Keratinocyte (primary cell): ENCODE measurements at regions not wholly inside any gene's neighbourhood (a gene's known extent, or its start where the extent isn't known, plus 50 kb on each side); places are given as distances from the start of the nearest gene placed in this dataset.

Source experiments
- DNase-seq: peaks from one replicate; pipeline ENCODE4 v3.0.0-alpha.2; 2011; ENCODE audit warnings: low read depth, missing footprints, low spot score
- FAIRE-seq: peaks from 2 replicates; lab custom pipeline; 2011; peaks lifted over from hg19 to GRCh38; lab: Jason Lieb, UNC
- H2AFZ ChIP-seq: 2 replicates; pipeline ENCODE4 v1.6.0; 2012; ENCODE audit warnings: low read length, control low read depth, inconsistent platforms; ENCODE audit not compliant: control insufficient read depth
- H3K27ac ChIP-seq: 2 replicates; pipeline ENCODE4 v1.5.1; 2011; ENCODE audit warnings: low read length; ENCODE audit not compliant: control insufficient read depth, insufficient read depth
- H3K27me3 ChIP-seq: 3 replicates; pipeline ENCODE4 v1.6.0; 2011; ENCODE audit warnings: low read length; ENCODE audit not compliant: control insufficient read depth, insufficient read depth; ENCODE audit errors: extremely low read depth
- H3K36me3 ChIP-seq, 2 experiments: 2 replicates in 1 of 2; 3 replicates in 1 of 2; pipeline ENCODE4 v1.5.1; 2011; ENCODE audit warnings: low read length in 2 of 2, mild to moderate bottlenecking in 1 of 2; ENCODE audit not compliant: control insufficient read depth in 2 of 2, insufficient read depth in 2 of 2; ENCODE audit errors: extremely low read depth in 1 of 2
- H3K4me1 ChIP-seq: 3 replicates; pipeline ENCODE4 v1.5.1; 2011; ENCODE audit warnings: low read length; ENCODE audit not compliant: control insufficient read depth, insufficient read depth; ENCODE audit errors: extremely low read depth
- H3K4me2 ChIP-seq: 3 replicates; pipeline ENCODE4 v1.6.0; 2011; ENCODE audit warnings: low read depth, low read length; ENCODE audit not compliant: control insufficient read depth, insufficient read depth; ENCODE audit errors: extremely low read depth
- H3K4me3 ChIP-seq, 3 experiments: fragments of 200-600 bp in 1 of 3; sonication (generic) in 1 of 3; 2 replicates in 2 of 3; 3 replicates in 1 of 3; pipeline ENCODE4 v1.5.1; 2011 to 2016; ENCODE audit warnings: low read length in 3 of 3, mild to moderate bottlenecking in 3 of 3, control low read depth in 2 of 3, inconsistent platforms in 1 of 3, low read depth in 1 of 3, mixed read lengths in 1 of 3, mixed run types in 1 of 3, moderate library complexity in 1 of 3; ENCODE audit not compliant: control insufficient read depth in 2 of 3, insufficient read depth in 2 of 3; ENCODE audit errors: extremely low read depth in 1 of 3
- H3K79me2 ChIP-seq: 2 replicates; pipeline ENCODE4 v1.6.0; 2012; ENCODE audit warnings: low read length; ENCODE audit not compliant: control insufficient read depth, insufficient read depth
- H3K9ac ChIP-seq: 3 replicates; pipeline ENCODE4 v1.6.0; 2011; ENCODE audit warnings: low read length; ENCODE audit not compliant: control insufficient read depth, insufficient read depth; ENCODE audit errors: extremely low read depth
- H3K9me1 ChIP-seq: 3 replicates; pipeline ENCODE4 v1.6.0; 2011; ENCODE audit warnings: low read length; ENCODE audit not compliant: control insufficient read depth, insufficient read depth; ENCODE audit errors: extremely low read depth
- H3K9me3 ChIP-seq: 2 replicates; pipeline ENCODE4 v1.5.1; 2012; ENCODE audit warnings: low read depth, low read length; ENCODE audit not compliant: control insufficient read depth
- H4K20me1 ChIP-seq: 3 replicates; pipeline ENCODE4 v1.6.0; 2011; ENCODE audit warnings: low read length; ENCODE audit not compliant: control insufficient read depth, insufficient read depth; ENCODE audit errors: extremely low read depth
- EZH2 ChIP-seq: IDR thresholded peaks from one replicate; pipeline ENCODE4 v1.6.1; 2012; ENCODE audit warnings: inconsistent platforms, mild to moderate bottlenecking, low read length, moderate library complexity
- dilution Hi-C: fragments of 300-500 bp; cut with MboI; formaldehyde crosslinking; loops from one replicate; pipeline ENCODE4 v1.7.0; 2020; ENCODE audit warnings: low sequenced_read_pairs; ENCODE audit not compliant: extremely low pct_ligation_motif_present
- TF ChIP-seq, protein P1 (sequence below), 3 experiments: IDR thresholded peaks in 1 of 3; conservative IDR thresholded peaks in 1 of 3; optimal IDR thresholded peaks in 1 of 3; 2 replicates in 2 of 3; 3 replicates in 1 of 3; pipeline versions ENCODE3 to v1.5.1; 2011; ENCODE audit warnings: low read length in 3 of 3, mild to moderate bottlenecking in 3 of 3, moderate library complexity in 2 of 3, control low read depth in 1 of 3, inconsistent platforms in 1 of 3; ENCODE audit not compliant: insufficient read depth in 2 of 3; ENCODE audit errors: extremely low read depth in 1 of 3

DNA sequence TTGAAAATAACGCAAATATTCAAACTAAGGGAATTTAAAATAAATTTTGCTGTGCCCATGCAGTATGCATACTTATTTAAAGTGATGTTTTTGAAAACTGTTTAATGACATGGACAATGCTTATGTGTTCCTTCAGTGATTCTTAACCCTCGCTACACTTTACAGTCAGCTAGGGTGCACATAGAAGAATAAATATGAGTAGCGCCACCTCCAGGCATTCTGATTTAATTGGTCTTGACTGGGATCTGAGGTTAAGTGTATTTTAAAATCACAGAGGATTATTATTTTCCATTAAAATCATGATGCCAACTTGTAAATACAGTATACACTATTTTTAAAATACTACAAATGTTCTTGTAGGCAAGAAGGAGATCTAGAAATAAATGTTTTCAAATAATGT is 373.5 kb upstream of the ADGRL4 start:
- FAIRE-seq: no peak
- no peak overlapping the region for H3K27ac ChIP-seq
- H3K9ac ChIP-seq: no peak overlapping the region
- dilution Hi-C loops: no loop called here
- no peak overlapping the region for H3K4me2 ChIP-seq
- H3K4me1 ChIP-seq: no peaks in the 10 kb centered on the region
- no peak overlapping the region for H2AFZ ChIP-seq
- no peaks in the 10 kb centered on the region for H4K20me1 ChIP-seq
- no peaks in the 10 kb centered on the region for H3K9me3 ChIP-seq
- H3K9me1 ChIP-seq: no peaks in the 10 kb centered on the region
- no peak overlapping the region for H3K4me3 ChIP-seq
- H3K79me2 ChIP-seq: no peaks in the 10 kb centered on the region
- TF ChIP-seq EZH2: no peak
- TF ChIP-seq, protein P1, sequence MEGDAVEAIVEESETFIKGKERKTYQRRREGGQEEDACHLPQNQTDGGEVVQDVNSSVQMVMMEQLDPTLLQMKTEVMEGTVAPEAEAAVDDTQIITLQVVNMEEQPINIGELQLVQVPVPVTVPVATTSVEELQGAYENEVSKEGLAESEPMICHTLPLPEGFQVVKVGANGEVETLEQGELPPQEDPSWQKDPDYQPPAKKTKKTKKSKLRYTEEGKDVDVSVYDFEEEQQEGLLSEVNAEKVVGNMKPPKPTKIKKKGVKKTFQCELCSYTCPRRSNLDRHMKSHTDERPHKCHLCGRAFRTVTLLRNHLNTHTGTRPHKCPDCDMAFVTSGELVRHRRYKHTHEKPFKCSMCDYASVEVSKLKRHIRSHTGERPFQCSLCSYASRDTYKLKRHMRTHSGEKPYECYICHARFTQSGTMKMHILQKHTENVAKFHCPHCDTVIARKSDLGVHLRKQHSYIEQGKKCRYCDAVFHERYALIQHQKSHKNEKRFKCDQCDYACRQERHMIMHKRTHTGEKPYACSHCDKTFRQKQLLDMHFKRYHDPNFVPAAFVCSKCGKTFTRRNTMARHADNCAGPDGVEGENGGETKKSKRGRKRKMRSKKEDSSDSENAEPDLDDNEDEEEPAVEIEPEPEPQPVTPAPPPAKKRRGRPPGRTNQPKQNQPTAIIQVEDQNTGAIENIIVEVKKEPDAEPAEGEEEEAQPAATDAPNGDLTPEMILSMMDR (optimal IDR thresholded peaks at IDR 0.05 in 1 of 3, IDR thresholded peaks at IDR 0.05 in 1 of 3, conservative IDR thresholded peaks at IDR 0.05 in 1 of 3; ENCODE audit: extremely low read depth in 1 of 3, insufficient read depth in 2 of 3, low read length in 3 of 3): no peak
- DNase-seq: no peak
- H3K36me3 ChIP-seq: no peaks in the 10 kb centered on the region
- H3K27me3 ChIP-seq: no peaks in the 10 kb centered on the region

DNA sequence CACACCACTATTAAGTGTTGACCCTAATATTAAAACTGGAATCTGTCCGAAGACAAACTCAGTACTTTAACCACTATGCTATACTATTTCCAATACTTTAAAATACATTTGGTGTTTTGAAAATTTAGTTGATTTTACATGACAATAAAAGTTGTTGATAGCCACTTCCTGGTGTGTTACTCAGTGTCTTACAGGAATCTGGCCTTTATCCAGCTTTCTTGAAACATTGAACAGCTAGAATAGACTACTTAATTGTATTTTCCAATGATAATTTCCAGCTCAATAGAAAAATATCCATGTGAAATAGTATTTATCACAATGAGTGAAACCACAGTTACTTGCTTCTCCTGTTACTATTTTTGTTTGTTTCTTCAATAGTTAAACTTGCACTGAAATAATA is 369.6 kb upstream of the ADGRL4 start:
- H3K9ac ChIP-seq: no peak overlapping the region
- FAIRE-seq (no peak), DNase-seq (no peak)
- no peaks in the 10 kb centered on the region for H3K27me3 ChIP-seq
- no peaks in the 10 kb centered on the region for H3K9me3 ChIP-seq
- no peaks in the 10 kb centered on the region for H3K79me2 ChIP-seq
- no peaks in the 10 kb centered on the region for H4K20me1 ChIP-seq
- TF ChIP-seq, protein P1 (optimal IDR thresholded peaks at IDR 0.05 in 1 of 3, IDR thresholded peaks at IDR 0.05 in 1 of 3, conservative IDR thresholded peaks at IDR 0.05 in 1 of 3; ENCODE audit: extremely low read depth in 1 of 3, insufficient read depth in 2 of 3, low read length in 3 of 3): no peak
- no peak for TF ChIP-seq EZH2
- dilution Hi-C loops: no loop called here
- no peaks in the 10 kb centered on the region for H3K9me1 ChIP-seq
- no peaks in the 10 kb centered on the region for H3K36me3 ChIP-seq
- no peak overlapping the region for H3K4me2 ChIP-seq
- no peak overlapping the region for H3K27ac ChIP-seq
- no peaks in the 10 kb centered on the region for H3K4me1 ChIP-seq
- H2AFZ ChIP-seq: no peak overlapping the region
- no peak overlapping the region for H3K4me3 ChIP-seq
